ENCODE measurements at regions not wholly inside any gene's neighbourhood (a gene's known extent, or its start where the extent isn't known, plus 50 kb on each side); places are given as distances from the start of the nearest gene placed in this dataset.

- H3K4me3 ChIP-seq = peak overlapping the region; percentile 5 to 21
- no peaks in the 10 kb centered on the region for H3K9me3 ChIP-seq
- TF ChIP-seq, protein P1, sequence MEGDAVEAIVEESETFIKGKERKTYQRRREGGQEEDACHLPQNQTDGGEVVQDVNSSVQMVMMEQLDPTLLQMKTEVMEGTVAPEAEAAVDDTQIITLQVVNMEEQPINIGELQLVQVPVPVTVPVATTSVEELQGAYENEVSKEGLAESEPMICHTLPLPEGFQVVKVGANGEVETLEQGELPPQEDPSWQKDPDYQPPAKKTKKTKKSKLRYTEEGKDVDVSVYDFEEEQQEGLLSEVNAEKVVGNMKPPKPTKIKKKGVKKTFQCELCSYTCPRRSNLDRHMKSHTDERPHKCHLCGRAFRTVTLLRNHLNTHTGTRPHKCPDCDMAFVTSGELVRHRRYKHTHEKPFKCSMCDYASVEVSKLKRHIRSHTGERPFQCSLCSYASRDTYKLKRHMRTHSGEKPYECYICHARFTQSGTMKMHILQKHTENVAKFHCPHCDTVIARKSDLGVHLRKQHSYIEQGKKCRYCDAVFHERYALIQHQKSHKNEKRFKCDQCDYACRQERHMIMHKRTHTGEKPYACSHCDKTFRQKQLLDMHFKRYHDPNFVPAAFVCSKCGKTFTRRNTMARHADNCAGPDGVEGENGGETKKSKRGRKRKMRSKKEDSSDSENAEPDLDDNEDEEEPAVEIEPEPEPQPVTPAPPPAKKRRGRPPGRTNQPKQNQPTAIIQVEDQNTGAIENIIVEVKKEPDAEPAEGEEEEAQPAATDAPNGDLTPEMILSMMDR (IDR thresholded peaks at IDR 0.05) = no peak
- DNase-seq (ENCODE audit: low spot score) = no peak
- no peak overlapping the region for H3K27ac ChIP-seq
- no peaks in the 10 kb centered on the region for H3K27me3 ChIP-seq
- H3K36me3 ChIP-seq = no peaks in the 10 kb centered on the region
- H3K4me1 ChIP-seq = no peaks in the 10 kb centered on the region
These were observed 190.1 kb upstream of the GNPDA2 start for GRCh38 chr4:44916411-44916810.

GRCh38 chr4:44914748-44915147 is 188.4 kb upstream of the GNPDA2 start:
- H3K27ac ChIP-seq = no peak overlapping the region
- DNase-seq (ENCODE audit: low spot score) = no peak
- no peak overlapping the region for H3K4me3 ChIP-seq
- H3K36me3 ChIP-seq = no peaks in the 10 kb centered on the region
- no peaks in the 10 kb centered on the region for H3K27me3 ChIP-seq
- no peaks in the 10 kb centered on the region for H3K4me1 ChIP-seq
- TF ChIP-seq, protein P1 (IDR thresholded peaks at IDR 0.05) = no peak
- no peaks in the 10 kb centered on the region for H3K9me3 ChIP-seq

DNA sequence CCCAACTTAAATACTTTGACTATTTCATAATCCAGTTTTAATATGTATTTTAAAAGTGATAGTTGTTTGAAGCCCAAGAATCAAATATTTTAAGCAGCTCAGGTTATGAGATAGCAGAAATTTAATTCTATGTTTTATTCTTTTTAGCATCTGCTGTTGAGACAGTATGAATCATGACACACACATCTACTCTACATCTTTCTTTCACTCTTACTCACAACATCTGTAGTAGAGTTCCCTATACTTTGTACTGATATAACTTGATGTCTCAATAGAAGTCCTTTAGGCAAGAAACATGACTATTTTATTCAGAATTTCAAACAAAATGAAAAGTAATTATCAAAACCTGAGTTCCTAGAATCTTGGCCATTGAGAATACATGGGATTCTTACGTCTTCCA is 187.9 kb upstream of the GNPDA2 start:
- Histone ChIP-seq H3K27me3 (no peaks in the 10 kb centered on the region), H3K36me3 (no peaks in the 10 kb centered on the region), H3K9me3 (no peaks in the 10 kb centered on the region), H3K4me3 (no peak overlapping the region), H3K4me1 (no peaks in the 10 kb centered on the region), H3K27ac (no peak overlapping the region)
- no peak for DNase-seq (ENCODE audit: low spot score)
- TF ChIP-seq, protein P1 (IDR thresholded peaks at IDR 0.05) = no peak

DNA sequence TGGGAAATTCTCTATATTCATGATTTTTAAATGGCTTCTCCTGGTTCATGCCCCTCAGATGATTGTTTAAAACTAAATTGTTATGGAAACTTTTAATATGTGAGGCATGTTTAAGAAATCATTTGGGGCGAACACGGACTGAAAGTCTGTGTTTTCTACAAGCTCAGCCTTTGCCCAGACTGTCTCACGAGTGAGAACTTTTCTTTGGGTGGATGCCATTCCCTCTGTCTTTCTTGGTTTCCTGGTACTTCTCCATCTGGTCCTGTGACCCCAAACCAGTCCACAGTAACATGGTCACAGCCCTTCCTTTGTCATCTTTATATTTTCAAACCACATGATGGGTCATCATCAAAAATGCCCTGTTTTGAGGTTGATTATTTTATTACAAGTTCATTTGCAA is 186.6 kb upstream of the GNPDA2 start:
- H3K4me3 ChIP-seq = no peak overlapping the region
- H3K4me1 ChIP-seq = no peaks in the 10 kb centered on the region
- H3K9me3 ChIP-seq = no peaks in the 10 kb centered on the region
- no peak overlapping the region for H3K27ac ChIP-seq
- no peaks in the 10 kb centered on the region for H3K36me3 ChIP-seq
- H3K27me3 ChIP-seq = no peaks in the 10 kb centered on the region
- no peak for DNase-seq (ENCODE audit: low spot score)
- TF ChIP-seq, protein P1 (IDR thresholded peaks at IDR 0.05) = no peak

- Histone ChIP-seq H3K27ac (no peak overlapping the region), H3K9me3 (no peaks in the 10 kb centered on the region), H3K4me3 (no peak overlapping the region), H3K36me3 (no peaks in the 10 kb centered on the region), H3K27me3 (no peaks in the 10 kb centered on the region), H3K4me1 (no peaks in the 10 kb centered on the region)
- DNase-seq (ENCODE audit: low spot score) = no peak
- TF ChIP-seq, protein P1 (IDR thresholded peaks at IDR 0.05) = no peak
These were observed 182.2 kb upstream of the GNPDA2 start for GRCh38 chr4:44908565-44908964.

DNA sequence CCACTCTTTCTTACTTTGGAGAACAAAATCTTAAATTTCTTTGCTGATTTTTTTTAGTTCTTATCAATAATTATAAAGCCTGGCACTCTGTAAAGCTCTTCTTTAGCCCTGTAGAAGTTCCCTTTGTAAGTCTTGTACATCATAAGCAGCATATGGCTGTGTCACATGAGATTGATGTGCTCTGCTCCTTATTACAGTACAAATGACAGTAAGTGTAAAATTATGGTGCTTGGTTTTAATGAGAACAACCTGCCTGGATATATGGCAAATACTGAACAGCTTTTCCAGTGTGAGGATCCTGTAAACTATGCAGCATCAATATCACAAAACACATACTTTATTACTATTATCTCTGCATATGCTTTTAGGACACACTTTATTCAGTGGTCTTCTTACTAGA is 145.9 kb upstream of the GNPDA2 start:
- Histone ChIP-seq H3K4me3 (no peak overlapping the region), H3K9me3 (no peaks in the 10 kb centered on the region), H3K27me3 (no peaks in the 10 kb centered on the region), H3K27ac (no peak overlapping the region), H3K36me3 (no peaks in the 10 kb centered on the region), H3K4me1 (no peaks in the 10 kb centered on the region)
- TF ChIP-seq, protein P1 (IDR thresholded peaks at IDR 0.05) = no peak
- no peak for DNase-seq (ENCODE audit: low spot score)
